K562 (cell line): ENCODE measurements at regions not wholly inside any gene's neighbourhood (a gene's known extent, or its start where the extent isn't known, plus 50 kb on each side); places are given as distances from the start of the nearest gene placed in this dataset.

Source experiments
- ATAC-seq: fragments of 200-7000 bp; cut with Tn5 transposase; 3 replicates; pipeline ENCODE4 v1.9.1; 2020; ENCODE audit warnings: moderate library complexity
- BruUV-seq: library from RNA; stranded (reverse); fragments of 400-500 nt; replicated peaks from 2 replicates; lab custom pipeline; 2021; lab: Mats Ljungman, UMichigan
- CTCF ChIA-PET: fragments of 300-600 bp; formaldehyde crosslinking; extraction: SDS; loops from one replicate; lab custom pipeline; 2021; ENCODE audit warnings: low intra/inter-chr PET ratio; lab: Yijun Ruan, JAX
- POLR2A ChIA-PET: fragments of 300-600, 350-650 bp; sonication (Branson Sonifier 250); formaldehyde crosslinking; extraction: SDS; loops from one replicate; lab custom pipeline; 2021; ENCODE audit warnings: antibody characterized with exemption, inconsistent platforms; lab: Yijun Ruan, JAX
- DNase-seq, 4 experiments: peaks; one replicate each; pipeline versions ENCODE4 v3.0.0 to v3.0.0-alpha.2; 2011 to 2018; ENCODE audit warnings: low spot score in 3 of 4, mixed read lengths in 3 of 4; ENCODE audit errors: extremely low read depth in 1 of 4
- FAIRE-seq: peaks from 2 replicates; lab custom pipeline; 2011; peaks lifted over from hg19 to GRCh38; lab: Jason Lieb, UNC
- H2AFZ ChIP-seq: 2 replicates; pipeline ENCODE4 v1.6.0; 2011; ENCODE audit warnings: low read depth, low read length, control low read depth, inconsistent platforms
- H3K27ac ChIP-seq: fragments of 200-600 bp; 3 replicates; pipeline ENCODE4 v1.8.0; 2011; ENCODE audit warnings: low read depth, mild to moderate bottlenecking, control low read depth, inconsistent platforms, low read length, moderate library complexity, mixed read lengths; ENCODE audit errors: extremely low read depth
- H3K27me3 ChIP-seq, 2 experiments: fragments of 300-600 bp in 1 of 2; 2 replicates in 1 of 2; 3 replicates in 1 of 2; pipeline versions ENCODE4 v1.6.0 to v1.8.0; 2011; ENCODE audit warnings: inconsistent platforms in 2 of 2, low read length in 2 of 2, mild to moderate bottlenecking in 1 of 2, mixed read lengths in 1 of 2, moderate library complexity in 1 of 2; ENCODE audit not compliant: control insufficient read depth in 2 of 2, insufficient read depth in 2 of 2
- H3K36me3 ChIP-seq: fragments of 300-600 bp; 3 replicates; pipeline ENCODE4 v1.8.0; 2011; ENCODE audit warnings: mild to moderate bottlenecking, low read length, inconsistent platforms; ENCODE audit not compliant: control insufficient read depth, insufficient read depth
- H3K4me1 ChIP-seq, 2 experiments: fragments of 200-600 bp in 1 of 2; replicated peaks in 1 of 2; 2 replicates in 1 of 2; 3 replicates in 1 of 2; pipeline versions ENCODE4 v1.5.1 to v1.8.0; 2011; ENCODE audit warnings: inconsistent platforms in 2 of 2, low read length in 2 of 2, mild to moderate bottlenecking in 1 of 2, mixed read lengths in 1 of 2, moderate library complexity in 1 of 2; ENCODE audit not compliant: control insufficient read depth in 2 of 2, insufficient read depth in 2 of 2
- H3K4me2 ChIP-seq: 2 replicates; pipeline ENCODE4 v1.6.1; 2011; ENCODE audit warnings: low read length, control low read depth, inconsistent platforms, mixed read lengths; ENCODE audit not compliant: insufficient read depth
- H3K4me3 ChIP-seq: fragments of 200-600 bp; sonication (generic), shearing (Covaris generic); 2 replicates; pipeline ENCODE4 v1.5.1; 2016; ENCODE audit warnings: control low read depth, inconsistent platforms
- H3K79me2 ChIP-seq: fragments of 200-600 bp; 3 replicates; pipeline ENCODE4 v1.8.0; 2011; ENCODE audit warnings: low read length, inconsistent platforms; ENCODE audit not compliant: control insufficient read depth, insufficient read depth
- H3K9ac ChIP-seq, 2 experiments: 2 replicates each; pipeline versions ENCODE4 v1.6.0 to v1.6.1; 2011; ENCODE audit warnings: low read depth in 2 of 2, low read length in 2 of 2, control low read depth in 1 of 2, inconsistent platforms in 1 of 2, mild to moderate bottlenecking in 1 of 2, mixed read lengths in 1 of 2; ENCODE audit not compliant: insufficient read depth in 1 of 2
- H3K9me1 ChIP-seq: one replicate; pipeline ENCODE4 v1.6.0; 2011; ENCODE audit warnings: inconsistent platforms, mild to moderate bottlenecking, low read length, moderate library complexity; ENCODE audit not compliant: control insufficient read depth, insufficient read depth
- H3K9me3 ChIP-seq: replicated peaks from 2 replicates; pipeline ENCODE4 v1.5.1; 2011; ENCODE audit warnings: low read depth, low read length, inconsistent platforms; ENCODE audit not compliant: control insufficient read depth, insufficient read depth
- H4K20me1 ChIP-seq: replicated peaks from 2 replicates; pipeline ENCODE4 v1.6.1; 2011; ENCODE audit warnings: low read length, inconsistent platforms, mixed read lengths; ENCODE audit not compliant: control insufficient read depth, insufficient read depth
- HDAC3 ChIP-seq: fragments of 450-650 bp; IDR thresholded peaks from 2 replicates; pipeline ENCODE4 v1.6.1; 2018; ENCODE audit warnings: borderline replicate concordance, mild to moderate bottlenecking, moderate library complexity; ENCODE audit not compliant: partially characterized antibody
- L3MBTL2 ChIP-seq: fragments of 450-650 bp; IDR thresholded peaks from 2 replicates; pipeline ENCODE4 v1.6.1; 2016; ENCODE audit warnings: mild to moderate bottlenecking, moderate library complexity
- RBBP5 ChIP-seq: fragments of 200-600 bp; sonication (generic); IDR thresholded peaks from 2 replicates; pipeline ENCODE4 v1.6.1; 2012; ENCODE audit warnings: borderline replicate concordance, mild to moderate bottlenecking, low read length, control low read depth, inconsistent platforms; ENCODE audit not compliant: insufficient read depth, poor library complexity, severe bottlenecking
- ZNF316 ChIP-seq: fragments of 450-650 bp; IDR thresholded peaks from 2 replicates; pipeline ENCODE4 v1.6.1; 2016
- ZNF780A ChIP-seq: fragments of 250-450 bp; sonication (Bioruptor Pico); IDR thresholded peaks from 2 replicates; pipeline ENCODE4 v1.5.0; 2021; ENCODE audit warnings: mild to moderate bottlenecking
- WGBS: fragments of 100-300 bp; shearing (Covaris generic); methylation state at CpG from one replicate; pipeline ENCODE4 v1.1.6; 2016; ENCODE audit warnings: low coverage, mixed read lengths; ENCODE audit not compliant: insufficient coverage; ENCODE audit errors: missing lambda C conversion rate; 5-methylcytosine and 5-hydroxymethylcytosine counted together
- in situ Hi-C: fragments of 300-500 bp; cut with MboI; formaldehyde crosslinking; loops from 4 replicates; pipeline ENCODE4 v1.15.0; 2018; ENCODE audit warnings: inconsistent platforms, mixed read lengths
- intact Hi-C: fragments of 100-400 bp; cut with micrococcal nuclease; formaldehyde crosslinking; loops from 2 replicates; pipeline ENCODE4 v1.14.2; 2022
- TF ChIP-seq, protein P1 (sequence below), 2 experiments: fragments of 450-650 bp; conservative IDR thresholded peaks; 2 replicates each; pipeline ENCODE4 v1.6.1; 2017; ENCODE audit warnings: mild to moderate bottlenecking in 2 of 2, moderate library complexity in 2 of 2
- TF ChIP-seq, protein P2 (sequence below), 2 experiments: fragments of 450-650 bp in 1 of 2; sonication (generic) in 1 of 2; formaldehyde crosslinking in 1 of 2; IDR thresholded peaks in 1 of 2; conservative IDR thresholded peaks in 1 of 2; 2 replicates each; pipeline versions ENCODE4 v1.6.1 to v1.8.1; 2016 to 2023; ENCODE audit warnings: mild to moderate bottlenecking in 2 of 2, moderate library complexity in 2 of 2, inconsistent platforms in 1 of 2, missing genetic modification reagents in 1 of 2

DNA sequence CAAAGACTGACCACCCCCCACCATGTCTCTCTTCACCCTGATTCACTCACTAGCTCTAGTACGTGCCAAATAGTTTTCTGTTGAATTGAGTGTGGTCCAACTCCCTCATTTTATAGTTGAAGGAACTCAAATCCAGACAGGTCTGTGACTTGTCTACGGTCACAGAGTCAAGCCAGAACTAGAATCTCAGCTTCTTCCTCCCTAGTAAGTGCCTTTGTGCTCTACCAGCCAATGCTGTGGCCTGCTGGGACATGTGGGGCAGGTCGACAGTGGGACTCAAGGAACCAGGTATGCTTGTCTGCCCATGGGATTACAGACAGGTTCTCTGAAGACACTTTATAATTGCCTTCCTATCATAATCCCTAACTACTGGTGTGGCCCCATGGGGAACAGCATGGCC lies 108.6 kb upstream of the CPEB2 start (continued):
- TF ChIP-seq ZNF316: no peak
- no peak for TF ChIP-seq L3MBTL2
- no peak for TF ChIP-seq RBBP5
- TF ChIP-seq, all 486 proteins: peak for 0

DNA sequence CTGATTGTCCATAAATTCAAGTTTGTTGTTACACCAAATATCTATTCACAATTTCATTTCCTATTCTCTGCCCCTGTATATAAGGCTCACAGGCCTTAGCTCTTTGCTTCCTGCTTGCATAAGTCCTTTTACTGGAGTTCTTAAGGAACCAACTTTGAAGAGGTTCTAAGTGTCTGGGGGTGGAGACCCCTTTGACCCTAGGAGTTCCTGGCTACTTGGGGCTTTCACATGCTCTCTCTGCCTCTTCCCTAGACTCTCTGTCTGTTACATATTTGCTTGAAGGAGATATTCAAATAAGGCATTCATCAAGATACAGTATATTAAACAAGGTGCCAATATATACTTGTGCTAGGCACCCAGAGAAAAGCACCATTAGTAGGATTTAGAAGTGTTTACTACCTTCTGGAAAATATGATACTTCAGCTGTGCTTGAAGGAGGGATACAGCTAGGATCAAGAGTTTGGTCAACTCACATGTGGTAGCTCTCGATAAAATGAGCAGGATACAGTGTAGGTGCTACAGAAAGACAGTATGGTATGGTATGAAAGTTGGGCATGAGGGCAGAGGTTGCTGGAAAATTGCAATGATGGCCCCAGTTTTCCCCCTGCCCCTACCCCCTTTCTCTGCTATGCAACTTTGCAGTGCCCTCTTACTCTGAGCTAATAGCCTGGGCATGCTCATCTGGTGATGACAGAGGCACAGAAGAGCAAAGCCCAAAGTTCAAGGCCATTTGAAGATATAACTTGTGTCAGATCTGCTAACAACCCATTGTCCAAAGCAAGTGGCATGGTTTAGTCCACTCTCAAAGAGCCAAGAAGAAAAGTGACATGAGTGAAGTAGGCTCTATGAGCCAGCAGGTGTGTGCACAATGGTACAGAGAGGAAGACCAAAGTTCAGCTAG lies 107.6 kb upstream of the CPEB2 start:
- H3K4me3 ChIP-seq: no peak overlapping the region
- no peaks in the 10 kb centered on the region for H3K79me2 ChIP-seq
- no peaks in the 10 kb centered on the region for H3K4me1 ChIP-seq
- H3K9me1 ChIP-seq: no peaks in the 10 kb centered on the region
- no peaks in the 10 kb centered on the region for H4K20me1 ChIP-seq
- H3K27ac ChIP-seq: no peak overlapping the region
- no TSS peak for BruUV-seq
- intact Hi-C loops: no loop called here
- no peak for ATAC-seq
- ChIA-PET CTCF (no interaction called here), POLR2A (no interaction called here)
- no peak for DNase-seq
- no peak for FAIRE-seq
- no peak overlapping the region for H2AFZ ChIP-seq
- H3K9me3 ChIP-seq: no peaks in the 10 kb centered on the region
- H3K9ac ChIP-seq: no peak overlapping the region
- H3K27me3 ChIP-seq: no peaks in the 10 kb centered on the region
- no peak overlapping the region for H3K4me2 ChIP-seq
- TF ChIP-seq ZNF780A (no peak), HDAC3 (no peak)
- TF ChIP-seq, protein P1, sequence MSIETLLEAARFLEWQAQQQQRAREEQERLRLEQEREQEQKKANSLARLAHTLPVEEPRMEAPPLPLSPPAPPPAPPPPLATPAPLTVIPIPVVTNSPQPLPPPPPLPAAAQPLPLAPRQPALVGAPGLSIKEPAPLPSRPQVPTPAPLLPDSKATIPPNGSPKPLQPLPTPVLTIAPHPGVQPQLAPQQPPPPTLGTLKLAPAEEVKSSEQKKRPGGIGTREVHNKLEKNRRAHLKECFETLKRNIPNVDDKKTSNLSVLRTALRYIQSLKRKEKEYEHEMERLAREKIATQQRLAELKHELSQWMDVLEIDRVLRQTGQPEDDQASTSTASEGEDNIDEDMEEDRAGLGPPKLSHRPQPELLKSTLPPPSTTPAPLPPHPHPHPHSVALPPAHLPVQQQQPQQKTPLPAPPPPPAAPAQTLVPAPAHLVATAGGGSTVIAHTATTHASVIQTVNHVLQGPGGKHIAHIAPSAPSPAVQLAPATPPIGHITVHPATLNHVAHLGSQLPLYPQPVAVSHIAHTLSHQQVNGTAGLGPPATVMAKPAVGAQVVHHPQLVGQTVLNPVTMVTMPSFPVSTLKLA (conservative IDR thresholded peaks at IDR 0.05): no peak
- TF ChIP-seq, protein P2, sequence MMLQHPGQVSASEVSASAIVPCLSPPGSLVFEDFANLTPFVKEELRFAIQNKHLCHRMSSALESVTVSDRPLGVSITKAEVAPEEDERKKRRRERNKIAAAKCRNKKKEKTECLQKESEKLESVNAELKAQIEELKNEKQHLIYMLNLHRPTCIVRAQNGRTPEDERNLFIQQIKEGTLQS (IDR thresholded peaks at IDR 0.05): no peak
- TF ChIP-seq, protein P2 (CRISPR knock-in tag; conservative IDR thresholded peaks at IDR 0.05): no peak
- in situ Hi-C loops: no loop called here
- WGBS: 0% methylated on average over 1 of the region's 1 CpG
- H3K36me3 ChIP-seq: no peaks in the 10 kb centered on the region
